Lower leg skin (tissue), 4 donors: ENCODE measurements at regions not wholly inside any gene's neighbourhood (a gene's known extent, or its start where the extent isn't known, plus 50 kb on each side); places are given as distances from the start of the nearest gene placed in this dataset.
"Not testable (repeated sequence)": the region's sequence is repeated elsewhere in the genome, so short reads cannot be mapped to it uniquely, and the experiment has no call there.

Experiments used
- DNase-seq, 2 donors: peaks; one replicate each; pipeline ENCODE4 v3.0.0-alpha.2; 2019; ENCODE audit warnings: low spot score in 2 of 2
- H3K4me3 ChIP-seq: fragments of 200-600 bp; sonication (generic); 2 replicates; pipeline ENCODE4 v1.5.1; 2017; ENCODE audit warnings: mild to moderate bottlenecking, low read depth; ENCODE audit not compliant: poor library complexity, severe bottlenecking
- POLR2A ChIP-seq, 2 donors: fragments of 450-650 bp; IDR thresholded peaks; one replicate each; pipeline ENCODE4 v1.6.1; 2016 to 2017; ENCODE audit warnings: antibody characterized with exemption in 2 of 2, mild to moderate bottlenecking in 1 of 2, moderate library complexity in 1 of 2
- WGBS, 2 donors: methylation state at CpG; one replicate each; pipeline ENCODE4 v1.1.5; 2018; 5-methylcytosine and 5-hydroxymethylcytosine counted together
- intact Hi-C: fragments of 100-400 bp; cut with DNase I; formaldehyde crosslinking; loops from one replicate; pipeline ENCODE4 v1.15.0; 2023; ENCODE audit warnings: low total_unique reads
- TF ChIP-seq, protein P1 (sequence below), 3 donors: fragments of 450-650 bp; IDR thresholded peaks; one replicate each; pipeline ENCODE4 v1.5.1; 2016; ENCODE audit warnings: antibody characterized with exemption in 3 of 3, mild to moderate bottlenecking in 3 of 3, moderate library complexity in 2 of 3

DNA sequence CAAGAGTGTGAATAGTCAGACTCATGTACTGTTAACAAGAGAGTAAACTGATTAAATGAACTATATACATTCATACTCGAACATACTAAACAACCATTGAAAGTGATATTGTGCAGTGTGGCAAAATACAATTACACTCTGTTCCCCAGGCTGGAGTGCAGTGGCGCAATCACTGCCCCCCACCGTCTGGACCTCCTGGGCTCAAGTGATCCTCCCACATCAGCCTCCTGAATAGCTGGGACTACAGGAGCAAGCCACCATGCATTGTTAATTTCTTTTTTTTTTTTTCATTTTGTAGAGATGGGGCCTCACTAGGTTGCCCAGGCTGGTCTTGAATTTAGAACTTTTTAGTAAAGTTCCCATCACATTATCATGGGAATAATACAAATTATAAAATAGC is 77.3 kb upstream of the LSM14A start:
- TF ChIP-seq, protein P1, sequence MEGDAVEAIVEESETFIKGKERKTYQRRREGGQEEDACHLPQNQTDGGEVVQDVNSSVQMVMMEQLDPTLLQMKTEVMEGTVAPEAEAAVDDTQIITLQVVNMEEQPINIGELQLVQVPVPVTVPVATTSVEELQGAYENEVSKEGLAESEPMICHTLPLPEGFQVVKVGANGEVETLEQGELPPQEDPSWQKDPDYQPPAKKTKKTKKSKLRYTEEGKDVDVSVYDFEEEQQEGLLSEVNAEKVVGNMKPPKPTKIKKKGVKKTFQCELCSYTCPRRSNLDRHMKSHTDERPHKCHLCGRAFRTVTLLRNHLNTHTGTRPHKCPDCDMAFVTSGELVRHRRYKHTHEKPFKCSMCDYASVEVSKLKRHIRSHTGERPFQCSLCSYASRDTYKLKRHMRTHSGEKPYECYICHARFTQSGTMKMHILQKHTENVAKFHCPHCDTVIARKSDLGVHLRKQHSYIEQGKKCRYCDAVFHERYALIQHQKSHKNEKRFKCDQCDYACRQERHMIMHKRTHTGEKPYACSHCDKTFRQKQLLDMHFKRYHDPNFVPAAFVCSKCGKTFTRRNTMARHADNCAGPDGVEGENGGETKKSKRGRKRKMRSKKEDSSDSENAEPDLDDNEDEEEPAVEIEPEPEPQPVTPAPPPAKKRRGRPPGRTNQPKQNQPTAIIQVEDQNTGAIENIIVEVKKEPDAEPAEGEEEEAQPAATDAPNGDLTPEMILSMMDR (IDR thresholded peaks at IDR 0.05) = no peak
- no peak for TF ChIP-seq POLR2A (IDR thresholded peaks at IDR 0.05)
- intact Hi-C loops = loop anchor here (5.0 kb wide), 1 partner anchor 318 kb away; no protein-coding TSS in a partner anchor
- H3K4me3 ChIP-seq = no peak overlapping the region
- no peak for DNase-seq
- 75 to 82% methylated on average over 3 of the region's 3 CpGs for WGBS, 2 donors

DNA sequence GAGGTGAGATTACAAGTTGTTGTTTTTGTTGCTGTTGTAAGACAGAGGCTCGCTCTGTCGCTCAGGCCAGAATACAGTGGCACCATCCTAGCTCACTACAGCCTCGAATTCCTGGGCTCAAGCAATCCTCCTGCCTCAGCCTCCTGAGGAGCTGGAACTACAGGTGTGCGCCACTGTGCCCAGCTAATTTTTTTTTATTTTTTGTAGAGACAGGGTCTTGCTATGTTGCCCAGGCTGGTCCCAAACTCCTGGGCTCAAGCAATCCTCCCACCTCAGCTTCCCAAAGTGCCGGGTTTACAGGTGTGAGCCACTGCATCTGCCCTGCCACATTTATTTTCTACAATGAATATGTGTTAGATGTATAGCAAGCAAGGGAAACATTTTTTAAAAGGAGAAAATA is 76.9 kb upstream of the LSM14A start:
- 93 to 96% methylated on average over 5 of the region's 5 CpGs for WGBS, 2 donors
- not testable (repeated sequence) for DNase-seq, H3K4me3 ChIP-seq
- intact Hi-C loops = loop anchor here (5.0 kb wide), 1 partner anchor 318 kb away; no protein-coding TSS in a partner anchor

DNA sequence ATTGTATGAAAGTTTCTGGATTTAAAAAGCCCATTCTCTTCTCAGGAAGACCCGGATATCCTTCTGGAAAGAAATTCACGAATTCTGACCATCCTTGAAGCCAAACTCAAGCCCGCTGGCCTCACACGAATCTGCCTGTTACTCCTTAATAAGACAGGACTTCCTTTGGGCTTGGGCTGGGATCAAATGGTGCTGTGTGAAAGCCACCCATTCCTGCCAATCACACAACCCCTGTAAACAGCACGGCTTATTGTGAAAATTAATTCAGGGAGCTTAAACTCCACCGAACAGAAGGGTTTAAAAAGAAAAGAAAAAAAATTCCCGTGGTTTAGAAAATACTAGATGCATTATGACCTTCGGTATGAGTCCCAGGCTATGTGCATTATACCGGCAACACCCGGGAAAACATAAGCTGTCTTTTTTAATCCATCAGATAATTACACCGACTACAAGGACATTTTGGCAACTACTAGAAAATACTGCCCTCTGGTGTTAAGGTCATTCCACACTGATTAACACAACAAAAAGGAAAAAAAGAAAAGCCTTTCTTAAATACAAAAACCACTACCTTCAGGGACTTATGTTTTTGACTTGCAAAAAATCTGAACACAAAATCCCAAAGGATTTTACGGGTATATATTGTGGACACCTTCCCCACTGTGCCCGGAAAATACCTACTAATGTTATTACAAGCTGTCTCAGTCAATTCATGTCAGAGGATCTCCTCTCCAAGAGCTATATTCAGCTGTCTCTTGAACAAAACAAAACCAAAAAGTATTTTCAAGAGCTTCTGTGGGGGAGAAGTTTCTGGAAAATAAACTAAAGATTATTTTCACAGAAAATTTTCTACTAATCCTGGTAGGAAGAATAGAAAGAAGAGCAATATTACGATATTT is 76.0 kb upstream of the LSM14A start:
- intact Hi-C loops = loop anchor here (5.0 kb wide), 1 partner anchor 319 kb away; no protein-coding TSS in a partner anchor
- no peak for DNase-seq
- WGBS, 2 donors = 22 to 25% methylated on average over 14 of the region's 14 CpGs
- H3K4me3 ChIP-seq = no peak overlapping the region
- TF ChIP-seq POLR2A (IDR thresholded peaks at IDR 0.05) = no peak
- TF ChIP-seq, protein P1 (IDR thresholded peaks at IDR 0.05) = no peak

DNA sequence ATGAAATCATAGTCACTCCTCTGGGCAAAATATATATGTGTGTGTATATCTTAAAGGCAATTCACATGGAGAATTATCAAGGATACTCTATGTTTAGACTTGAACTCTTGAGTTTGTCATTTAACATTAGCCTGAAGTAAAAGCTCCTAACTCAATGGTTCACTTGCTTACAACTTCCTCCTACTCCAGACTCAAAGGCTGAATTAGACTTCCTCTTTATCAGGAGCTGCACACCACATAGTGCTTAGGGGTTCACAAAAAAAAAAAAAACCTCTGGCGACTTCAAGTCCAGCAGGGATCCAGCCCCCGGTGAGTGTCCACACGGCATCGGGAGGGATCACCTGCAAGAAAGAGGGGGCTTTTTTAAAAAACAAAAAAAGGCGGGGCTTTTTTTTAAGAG is 68.2 kb upstream of the LSM14A start:
- no peak overlapping the region for H3K4me3 ChIP-seq
- DNase-seq = no peak
- intact Hi-C loops = no loop called here
- no peak for TF ChIP-seq POLR2A (IDR thresholded peaks at IDR 0.05)
- TF ChIP-seq, protein P1 (IDR thresholded peaks at IDR 0.05) = no peak
- 65 to 79% methylated on average over 5 of the region's 5 CpGs for WGBS, 2 donors

DNA sequence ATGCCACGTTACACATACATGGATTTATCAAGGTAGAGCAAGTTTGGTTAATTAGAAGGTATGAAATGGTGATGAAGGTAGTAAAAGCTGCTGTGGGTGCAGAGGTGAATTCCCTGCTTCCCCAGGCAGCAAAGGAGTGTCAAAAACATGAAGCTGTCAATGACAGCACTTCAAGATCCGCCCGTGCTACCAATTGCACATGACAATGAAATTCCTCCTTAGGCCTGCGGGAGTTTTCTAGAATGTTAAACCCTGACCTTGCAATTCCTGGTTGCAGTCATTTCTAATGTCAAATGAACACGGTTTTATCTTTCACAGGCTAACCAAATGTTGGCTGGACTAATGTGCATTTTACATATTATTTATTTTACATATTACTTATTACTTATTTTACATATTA is 67.7 kb upstream of the LSM14A start:
- no peak overlapping the region for H3K4me3 ChIP-seq
- no peak for DNase-seq
- no peak for TF ChIP-seq POLR2A (IDR thresholded peaks at IDR 0.05)
- TF ChIP-seq, protein P1 (IDR thresholded peaks at IDR 0.05) = no peak
- intact Hi-C loops = no loop called here
- WGBS, 2 donors = 48 to 57% methylated on average over 5 of the region's 5 CpGs

DNA sequence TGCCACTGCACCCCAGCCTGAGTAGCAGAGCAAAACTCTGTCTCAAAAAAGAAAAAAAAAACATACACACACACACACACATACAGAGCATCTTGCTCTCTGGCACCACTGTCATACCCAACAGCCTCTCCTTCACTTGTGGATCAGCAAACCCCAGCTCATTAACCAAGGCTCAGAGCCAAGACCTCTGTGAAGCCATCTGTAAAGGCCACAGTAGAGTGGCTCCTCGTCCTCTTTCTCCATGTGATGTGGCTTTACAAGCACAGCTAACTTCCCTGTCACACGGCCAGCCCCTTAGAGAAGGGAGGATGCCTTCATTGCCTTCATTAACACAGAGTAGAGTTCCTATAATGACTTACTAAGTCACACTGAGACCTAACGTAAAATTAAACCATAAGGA is 62.7 kb upstream of the LSM14A start:
- no peak overlapping the region for H3K4me3 ChIP-seq
- DNase-seq = no peak
- TF ChIP-seq, protein P1 (IDR thresholded peaks at IDR 0.05) = no peak
- TF ChIP-seq POLR2A (IDR thresholded peaks at IDR 0.05) = no peak
- intact Hi-C loops = no loop called here
- WGBS, 2 donors = 41 to 57% methylated on average over 3 of the region's 3 CpGs
